Neural cell (in vitro differentiated cells): ENCODE measurements at regions not wholly inside any gene's neighbourhood (a gene's known extent, or its start where the extent isn't known, plus 50 kb on each side); places are given as distances from the start of the nearest gene placed in this dataset.

ENCODE experiments used
- CTCF ChIP-seq: fragments of 450-650 bp; IDR thresholded peaks from 2 replicates; pipeline ENCODE4 v1.5.1; 2014; ENCODE audit warnings: antibody characterized with exemption, mild to moderate bottlenecking, moderate library complexity; ENCODE audit not compliant: poor library complexity, severe bottlenecking
- EP300 ChIP-seq: fragments of 450-650 bp; conservative IDR thresholded peaks from 2 replicates; pipeline ENCODE4 v1.6.1; 2014; ENCODE audit warnings: antibody characterized with exemption, mild to moderate bottlenecking, moderate library complexity; ENCODE audit not compliant: poor library complexity, severe bottlenecking
- EZH2 ChIP-seq: fragments of 200-600, 300-800 bp; shearing (Covaris generic), sonication (generic); IDR thresholded peaks from 2 replicates; pipeline ENCODE4 v1.6.1; 2014; ENCODE audit warnings: antibody characterized with exemption, low read length, borderline replicate concordance, mild to moderate bottlenecking; ENCODE audit not compliant: insufficient read depth, poor library complexity, severe bottlenecking
- POLR2AphosphoS5 ChIP-seq: IDR thresholded peaks from 2 replicates; pipeline ENCODE4 v1.6.1; 2012
- TAF1 ChIP-seq: IDR thresholded peaks from 2 replicates; pipeline ENCODE4 v1.6.1; 2012; ENCODE audit warnings: low read depth

DNA sequence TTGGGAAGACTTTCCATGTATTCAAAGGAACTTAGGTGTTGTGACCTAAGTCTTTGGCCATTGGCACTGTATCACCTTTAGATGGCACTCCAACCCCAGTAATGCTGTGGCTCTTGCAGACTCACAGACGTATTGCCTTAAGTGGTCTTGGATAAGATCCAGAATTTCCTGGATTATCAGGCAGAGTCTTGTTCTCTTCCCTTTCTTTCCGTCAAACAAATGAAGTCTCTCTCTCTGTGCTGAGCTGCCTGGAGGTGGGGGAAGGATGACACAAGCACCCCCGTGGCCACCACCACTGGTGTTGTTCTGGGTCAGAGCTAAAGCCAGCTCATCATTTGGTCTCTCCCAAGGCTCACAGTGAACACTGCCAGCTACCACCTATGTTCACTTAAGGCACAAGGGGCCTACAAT, 789.9 kb upstream of the KIF2B start:
- TF ChIP-seq CTCF (peak; percentile 46), POLR2AphosphoS5 (no peak), EZH2 (no peak), EP300 (no peak), TAF1 (no peak)
